GM19099 (cell line): ENCODE measurements at regions not wholly inside any gene's neighbourhood (a gene's known extent, or its start where the extent isn't known, plus 50 kb on each side); places are given as distances from the start of the nearest gene placed in this dataset.

ENCODE experiments used
- POLR2A ChIP-seq: IDR thresholded peaks from 3 replicates; pipeline ENCODE4 v1.6.1; 2011; ENCODE audit warnings: low read depth; ENCODE audit not compliant: insufficient read length; ENCODE audit errors: extremely low read depth

DNA sequence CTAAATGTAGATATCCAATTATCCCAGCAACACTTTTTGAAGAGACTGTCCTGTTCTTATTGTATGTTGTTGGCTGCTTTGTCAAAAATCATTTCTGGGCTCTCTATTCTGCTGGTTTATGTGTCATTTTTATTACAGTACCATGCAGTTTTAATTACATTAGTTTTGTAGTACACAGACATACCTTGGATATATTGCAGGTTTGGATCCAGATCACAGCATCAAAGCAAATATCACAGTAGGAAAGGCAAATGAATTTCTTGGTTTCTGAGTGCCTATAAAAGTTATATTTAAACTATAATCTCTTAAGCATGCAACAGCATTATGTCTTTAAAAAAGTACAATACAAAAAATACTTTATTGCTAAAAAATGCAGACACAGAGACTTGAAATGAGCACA, 564.2 kb upstream of the MIR17HG start:
- TF ChIP-seq POLR2A = no peak

- TF ChIP-seq POLR2A = no peak
Measured at GRCh38 chr13:90787007-90787406, 560.5 kb upstream of the MIR17HG start.

GRCh38 chr13:90792335-90792734, 555.2 kb upstream of the MIR17HG start:
- TF ChIP-seq POLR2A = no peak

DNA sequence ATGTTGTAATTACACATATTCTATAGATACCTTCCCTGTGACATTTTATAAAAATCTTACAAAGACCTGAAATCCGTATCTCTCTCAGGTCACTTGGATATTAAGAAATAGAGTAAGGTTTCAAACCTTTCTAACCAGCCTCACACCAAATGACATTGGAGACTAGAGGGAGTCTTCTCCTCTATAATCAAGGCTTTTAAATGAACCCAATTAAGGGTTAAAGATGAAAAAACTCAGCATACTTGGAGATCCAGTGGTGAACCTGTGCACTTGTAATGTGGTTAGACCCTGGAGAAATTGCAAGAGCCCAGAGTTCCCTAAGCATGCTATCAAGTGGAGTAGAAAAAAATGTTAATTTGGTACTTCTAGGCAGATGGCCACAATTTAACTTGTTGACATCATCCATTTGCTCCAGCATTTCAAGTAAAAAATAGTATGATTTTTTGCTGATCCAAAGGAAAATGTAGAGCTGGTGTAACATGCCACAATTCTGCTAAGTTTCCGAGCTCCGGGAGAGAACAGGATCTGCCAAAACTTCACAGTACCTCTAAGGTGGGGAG, 554.1 kb upstream of the MIR17HG start:
- TF ChIP-seq POLR2A = no peak

GRCh38 chr13:90796474-90796873, 551.0 kb upstream of the MIR17HG start:
- TF ChIP-seq POLR2A = no peak

GRCh38 chr13:90797335-90797734, 550.2 kb upstream of the MIR17HG start:
- TF ChIP-seq POLR2A = no peak

GRCh38 chr13:90798381-90798780, 549.1 kb upstream of the MIR17HG start:
- no peak for TF ChIP-seq POLR2A

GRCh38 chr13:90800082-90800746, 547.3 kb upstream of the MIR17HG start:
- no peak for TF ChIP-seq POLR2A

DNA sequence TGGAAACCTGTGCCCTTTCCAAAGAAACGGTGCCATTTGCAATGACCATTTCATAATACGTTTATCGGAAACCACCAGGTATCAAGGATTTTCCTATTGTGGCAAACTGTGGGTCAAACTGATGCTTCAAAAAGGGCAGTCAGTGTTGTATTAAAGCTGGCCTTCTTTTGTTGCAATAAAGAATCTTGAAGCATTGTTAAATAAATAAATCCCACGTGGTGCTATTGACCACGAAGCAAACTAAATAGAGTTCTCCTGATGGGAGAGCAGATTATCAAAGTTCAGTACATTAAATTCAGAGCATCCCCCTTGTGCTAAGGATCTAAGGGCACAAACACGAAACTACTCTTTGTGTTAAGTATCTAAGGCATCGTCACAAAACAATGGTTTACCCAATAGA, 545.9 kb upstream of the MIR17HG start:
- TF ChIP-seq POLR2A = no peak

GRCh38 chr13:90803210-90803609, 544.3 kb upstream of the MIR17HG start:
- no peak for TF ChIP-seq POLR2A

DNA sequence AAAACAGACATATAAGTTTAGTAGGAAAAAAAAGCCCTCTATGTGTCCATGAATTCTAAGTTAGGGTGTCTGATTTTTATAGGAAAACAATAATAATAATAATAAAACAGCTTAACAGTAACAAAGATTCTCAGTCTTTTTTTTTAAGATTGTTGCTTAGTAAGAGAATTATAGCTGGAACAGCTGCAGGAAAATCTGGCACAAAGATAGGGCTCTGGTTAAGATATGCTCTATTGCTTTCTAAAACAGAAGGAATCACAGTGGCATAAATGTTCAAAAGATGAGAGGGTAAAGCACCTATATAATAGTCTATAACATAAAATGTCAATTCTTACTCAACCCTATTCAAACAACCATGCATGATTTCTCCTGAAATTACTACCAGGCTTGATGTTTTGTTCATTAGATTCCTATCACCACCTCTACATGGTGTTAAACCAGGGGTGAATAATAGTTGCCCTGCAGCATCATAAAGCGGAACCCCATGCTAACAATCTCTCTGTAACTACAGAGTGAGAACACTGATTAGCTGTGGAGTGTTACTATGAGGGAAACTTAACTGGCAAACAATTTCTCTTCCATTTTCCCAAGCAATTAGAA, 541.4 kb upstream of the MIR17HG start:
- TF ChIP-seq POLR2A = no peak

DNA sequence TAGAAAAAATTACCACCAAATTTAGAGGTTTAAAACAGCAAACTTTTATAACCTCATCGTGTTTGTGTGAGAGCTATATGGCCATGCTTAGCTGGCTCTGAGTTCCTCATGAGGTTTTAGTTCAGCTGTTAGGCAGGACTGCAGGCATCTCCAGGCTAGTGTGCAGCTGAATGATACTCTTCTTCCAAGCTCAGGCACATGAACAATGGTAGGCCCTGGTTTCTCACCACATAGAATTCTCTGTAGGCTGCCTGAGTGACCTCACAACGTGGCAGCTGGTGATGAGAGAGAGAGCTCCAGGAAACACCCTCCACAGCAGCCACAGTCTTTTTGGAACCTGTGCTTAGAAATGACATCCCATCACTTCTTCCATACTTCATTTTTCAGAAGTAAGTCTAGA, 540.6 kb upstream of the MIR17HG start:
- TF ChIP-seq POLR2A = no peak

- TF ChIP-seq POLR2A = no peak
Measured at GRCh38 chr13:90808838-90809237, 538.6 kb upstream of the MIR17HG start.

GRCh38 chr13:90824032-90824431, 523.5 kb upstream of the MIR17HG start:
- TF ChIP-seq POLR2A = no peak

- no peak for TF ChIP-seq POLR2A
Measured at GRCh38 chr13:90826688-90827087, 520.8 kb upstream of the MIR17HG start.

DNA sequence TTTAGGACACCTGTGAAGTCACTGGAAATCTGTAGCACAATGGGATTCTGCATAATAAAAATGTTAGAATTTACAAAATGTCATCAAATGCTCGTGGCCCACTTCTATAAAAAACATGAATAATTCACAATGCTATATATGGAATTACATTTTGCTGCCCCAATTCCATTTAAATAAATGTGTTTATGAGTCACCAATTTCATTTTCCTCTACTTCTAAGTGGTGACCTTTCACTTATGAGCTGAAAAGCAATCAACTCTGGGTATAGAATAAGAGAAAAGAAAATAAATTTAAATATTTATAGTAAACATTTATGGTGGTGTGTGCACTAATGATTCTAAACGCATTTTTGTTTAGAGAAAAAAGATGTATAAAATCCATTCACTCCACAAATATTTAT, 516.7 kb upstream of the MIR17HG start:
- no peak for TF ChIP-seq POLR2A
